GM06990 (cell line): ENCODE measurements at regions not wholly inside any gene's neighbourhood (a gene's known extent, or its start where the extent isn't known, plus 50 kb on each side); places are given as distances from the start of the nearest gene placed in this dataset.

Experiments used
- DNase-seq: peaks from one replicate; pipeline ENCODE4 v3.0.0-alpha.2; 2011; ENCODE audit not compliant: insufficient read length; ENCODE audit errors: extremely low read depth
- H3K27me3 ChIP-seq: replicated peaks from 2 replicates; pipeline ENCODE4 v1.6.0; 2011; ENCODE audit warnings: low read length; ENCODE audit not compliant: control insufficient read depth, insufficient read depth
- H3K36me3 ChIP-seq: 2 replicates; pipeline ENCODE4 v1.5.1; 2011; ENCODE audit warnings: low read length; ENCODE audit not compliant: control insufficient read depth, insufficient read depth
- H3K4me3 ChIP-seq: replicated peaks from 2 replicates; pipeline ENCODE4 v1.5.1; 2011; ENCODE audit warnings: low read depth, mild to moderate bottlenecking, control low read depth, low read length
- TF ChIP-seq, protein P1 (sequence below): IDR thresholded peaks from 2 replicates; pipeline ENCODE4 v1.5.1; 2011; ENCODE audit warnings: low read length, control low read depth, mild to moderate bottlenecking, inconsistent platforms; ENCODE audit not compliant: insufficient read depth, poor library complexity, severe bottlenecking

DNA sequence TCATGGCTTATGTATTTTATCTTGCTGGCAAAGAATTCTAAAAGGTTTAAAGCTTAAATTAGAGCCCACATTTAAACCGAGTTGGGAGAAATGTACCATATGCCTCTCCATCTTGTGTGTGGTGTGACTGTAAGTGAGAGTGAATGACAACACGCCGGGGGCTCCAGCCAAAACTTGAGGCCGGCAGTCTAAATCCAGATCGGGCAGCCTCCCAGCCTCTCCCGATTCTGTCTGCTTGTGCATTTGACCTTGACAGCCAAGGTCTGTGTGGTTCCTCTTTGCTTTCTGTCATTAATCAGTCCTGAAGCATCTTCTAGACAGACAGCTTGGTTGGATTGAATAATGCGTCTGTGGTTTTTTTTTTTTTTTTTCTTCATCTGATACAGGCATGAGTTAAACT, 1093.2 kb upstream of the EEF2KMT start:
- no peak for DNase-seq
- H3K36me3 ChIP-seq = no peaks in the 10 kb centered on the region
- TF ChIP-seq, protein P1, sequence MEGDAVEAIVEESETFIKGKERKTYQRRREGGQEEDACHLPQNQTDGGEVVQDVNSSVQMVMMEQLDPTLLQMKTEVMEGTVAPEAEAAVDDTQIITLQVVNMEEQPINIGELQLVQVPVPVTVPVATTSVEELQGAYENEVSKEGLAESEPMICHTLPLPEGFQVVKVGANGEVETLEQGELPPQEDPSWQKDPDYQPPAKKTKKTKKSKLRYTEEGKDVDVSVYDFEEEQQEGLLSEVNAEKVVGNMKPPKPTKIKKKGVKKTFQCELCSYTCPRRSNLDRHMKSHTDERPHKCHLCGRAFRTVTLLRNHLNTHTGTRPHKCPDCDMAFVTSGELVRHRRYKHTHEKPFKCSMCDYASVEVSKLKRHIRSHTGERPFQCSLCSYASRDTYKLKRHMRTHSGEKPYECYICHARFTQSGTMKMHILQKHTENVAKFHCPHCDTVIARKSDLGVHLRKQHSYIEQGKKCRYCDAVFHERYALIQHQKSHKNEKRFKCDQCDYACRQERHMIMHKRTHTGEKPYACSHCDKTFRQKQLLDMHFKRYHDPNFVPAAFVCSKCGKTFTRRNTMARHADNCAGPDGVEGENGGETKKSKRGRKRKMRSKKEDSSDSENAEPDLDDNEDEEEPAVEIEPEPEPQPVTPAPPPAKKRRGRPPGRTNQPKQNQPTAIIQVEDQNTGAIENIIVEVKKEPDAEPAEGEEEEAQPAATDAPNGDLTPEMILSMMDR = no peak
- H3K4me3 ChIP-seq = no peak overlapping the region
- H3K27me3 ChIP-seq = no peaks in the 10 kb centered on the region

DNA sequence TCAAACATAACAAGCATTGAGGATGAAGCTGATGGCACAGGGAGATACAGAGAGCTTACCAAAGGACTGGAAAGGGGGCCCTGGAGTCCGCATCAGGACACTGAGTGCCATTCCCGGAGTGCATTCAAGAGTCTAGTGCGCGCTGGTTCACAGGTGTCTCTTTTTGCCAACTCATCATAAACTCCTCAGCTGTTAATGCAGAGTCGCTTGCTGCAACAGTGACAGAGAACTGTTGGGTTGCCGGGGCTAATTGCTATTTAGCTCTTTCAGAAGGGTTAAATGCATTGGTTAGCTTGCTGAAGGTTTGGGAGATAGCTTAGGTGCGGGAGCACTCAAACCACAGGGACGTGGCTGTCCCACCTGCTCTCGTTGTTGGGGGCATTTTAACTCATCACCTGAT, 1091.6 kb upstream of the EEF2KMT start:
- Histone ChIP-seq H3K4me3 (no peak overlapping the region), H3K36me3 (no peaks in the 10 kb centered on the region), H3K27me3 (no peaks in the 10 kb centered on the region)
- DNase-seq = no peak
- TF ChIP-seq, protein P1 = no peak

DNA sequence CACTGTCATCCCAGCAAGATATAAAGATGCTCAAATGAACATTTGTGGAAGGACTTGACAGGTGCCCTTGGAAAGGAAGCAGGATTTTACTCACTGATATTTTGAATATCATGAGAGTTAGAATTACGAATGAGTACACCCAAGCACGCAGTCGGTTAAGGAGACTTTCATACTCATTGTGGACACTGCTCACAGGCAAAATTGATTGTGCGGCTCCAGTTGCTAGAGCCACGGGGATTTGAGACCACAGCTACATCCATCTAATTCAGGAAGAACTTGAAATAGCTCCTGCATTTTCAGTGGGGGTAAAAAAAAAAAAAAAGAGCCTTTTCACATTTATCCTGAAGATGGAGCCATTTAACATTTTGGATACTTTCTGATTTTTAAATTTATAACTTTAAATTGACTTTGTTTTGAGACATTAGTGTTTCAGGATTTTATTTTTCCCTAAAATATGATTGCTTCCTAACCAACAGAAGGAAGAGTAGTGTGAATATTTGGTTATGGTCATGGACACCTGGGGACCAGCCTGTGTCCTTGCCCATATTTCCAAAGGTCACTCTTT, 1080.1 kb upstream of the EEF2KMT start:
- no peaks in the 10 kb centered on the region for H3K27me3 ChIP-seq
- no peaks in the 10 kb centered on the region for H3K36me3 ChIP-seq
- H3K4me3 ChIP-seq = no peak overlapping the region
- TF ChIP-seq, protein P1 = no peak
- DNase-seq = no peak

DNA sequence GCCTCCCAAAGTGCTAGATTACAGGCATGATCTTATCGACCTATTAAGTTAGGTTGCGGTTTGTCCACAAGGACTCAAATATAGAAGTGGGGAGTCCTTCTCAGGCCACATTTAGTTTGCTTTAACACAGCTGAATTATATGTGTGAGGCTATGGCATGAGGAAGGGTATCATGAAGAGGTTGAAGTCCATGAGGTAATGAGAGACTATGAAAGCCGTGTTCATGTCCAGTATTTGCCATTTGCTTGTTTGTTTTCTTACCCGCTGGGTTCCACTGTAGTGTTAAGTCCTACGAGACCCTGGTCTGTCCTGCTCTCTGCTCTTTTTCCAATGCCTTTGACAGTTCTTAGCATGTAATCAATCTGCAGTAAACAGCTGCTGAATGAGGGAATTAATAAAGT, 1072.4 kb upstream of the EEF2KMT start:
- no peaks in the 10 kb centered on the region for H3K36me3 ChIP-seq
- TF ChIP-seq, protein P1 = no peak
- no peaks in the 10 kb centered on the region for H3K27me3 ChIP-seq
- no peak for DNase-seq
- no peak overlapping the region for H3K4me3 ChIP-seq

DNA sequence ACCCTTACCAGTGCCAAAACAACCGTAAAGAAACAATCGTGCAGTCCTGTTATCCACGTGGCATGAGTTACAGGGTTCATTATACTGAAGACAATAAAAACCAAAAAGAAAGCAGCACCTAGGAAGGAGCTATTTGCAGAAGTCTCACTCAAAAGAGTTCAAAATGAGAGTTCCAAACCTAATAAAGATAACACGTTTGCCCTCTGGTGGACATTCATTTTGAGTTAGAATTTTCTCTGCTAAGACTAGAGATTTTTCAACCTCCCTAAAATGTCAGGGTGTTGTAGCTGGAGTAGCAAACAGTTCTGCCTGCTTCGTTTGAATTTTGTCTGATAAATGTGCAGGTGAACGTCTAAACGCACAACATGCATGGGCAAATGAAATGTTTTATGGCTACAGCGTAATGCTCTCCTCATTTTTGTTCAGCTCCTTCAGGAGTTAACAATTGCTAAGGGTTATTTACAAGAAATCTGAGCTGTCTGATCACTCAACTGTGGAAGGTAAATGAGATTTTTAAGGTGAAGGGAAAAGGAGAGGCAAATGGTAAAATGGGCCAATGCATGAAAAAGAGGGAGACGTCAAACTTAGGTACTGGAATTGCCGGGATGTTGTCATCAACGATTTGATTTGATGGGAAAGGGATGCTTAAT, 1067.9 kb upstream of the EEF2KMT start:
- Histone ChIP-seq H3K27me3 (no peaks in the 10 kb centered on the region), H3K4me3 (no peak overlapping the region), H3K36me3 (no peaks in the 10 kb centered on the region)
- no peak for DNase-seq
- TF ChIP-seq, protein P1 = no peak
